ENCODE measurements at regions not wholly inside any gene's neighbourhood (a gene's known extent, or its start where the extent isn't known, plus 50 kb on each side); places are given as distances from the start of the nearest gene placed in this dataset.
A peak's percentile ranks its signal among the peaks of the same experiment; 100 is the strongest.

GRCh38 chr12:111240374-111240773 is 128.5 kb downstream of the PHETA1 start:
- DNase-seq (ENCODE audit: low read depth in 1 of 2, low spot score in 2 of 2) (no peak), FAIRE-seq (no peak)
- no peaks in the 10 kb centered on the region for H3K36me3 ChIP-seq (ENCODE audit: control insufficient read depth in 2 of 4, insufficient read depth in 4 of 4, low read length in 3 of 4)
- H4K8ac ChIP-seq (ENCODE audit: extremely low read depth, insufficient read depth, low read length) = no peak overlapping the region
- H4K91ac ChIP-seq (replicated peaks; ENCODE audit: insufficient read length, low read length) = no peak overlapping the region
- no peaks in the 10 kb centered on the region for H3K4me1 ChIP-seq (replicated peaks in 1 of 4; ENCODE audit: control insufficient read depth in 3 of 4, insufficient read depth in 4 of 4, low read length in 3 of 4)
- no peak overlapping the region for H2BK20ac ChIP-seq (ENCODE audit: low read length)
- H3K27ac ChIP-seq (ENCODE audit: low read depth, low read length) = no peak overlapping the region
- peaks cover 5 to 7% of the 10 kb centered on the region in 2 experiments; a peak in 2 of 4 replicates for H3K9me3 ChIP-seq (ENCODE audit: insufficient read depth in 2 of 2, low read depth in 1 of 2, low read length in 1 of 2)
- TF ChIP-seq BACH1 (IDR thresholded peaks at IDR 0.05; ENCODE audit: low read length) = no peak
- TF ChIP-seq YY1 (IDR thresholded peaks at IDR 0.05; ENCODE audit: low read depth, low read length) = peak; percentile 64; the same call in 1 of the 2 replicates
- TF ChIP-seq SRF (IDR thresholded peaks at IDR 0.05; ENCODE audit: low read depth, low read length) = no peak
- no peak for TF ChIP-seq RBBP5 (IDR thresholded peaks at IDR 0.05; ENCODE audit: borderline replicate concordance, low read depth, low read length)
- no peak for TF ChIP-seq JUND (IDR thresholded peaks at IDR 0.05; ENCODE audit: low read length)
- no peak for TF ChIP-seq USF2 (IDR thresholded peaks at IDR 0.05; ENCODE audit: low read length)
- no peak for TF ChIP-seq MAX (IDR thresholded peaks at IDR 0.05)
- H3K79me2 ChIP-seq (ENCODE audit: control insufficient read depth in 1 of 2, insufficient read depth in 2 of 2, low read length in 2 of 2) = no peaks in the 10 kb centered on the region
- no peak overlapping the region for H3K4ac ChIP-seq (replicated peaks; ENCODE audit: insufficient read length, low read depth, low read length)
- H3K23ac ChIP-seq (ENCODE audit: insufficient read length) = no peak overlapping the region
- no peaks in the 10 kb centered on the region; a peak in 2 of 7 replicates for H3K27me3 ChIP-seq (replicated peaks in 1 of 4; ENCODE audit: control insufficient read depth in 3 of 4, extremely low read depth in 1 of 4, insufficient read depth in 3 of 4, low read length in 3 of 4)
- H2BK15ac ChIP-seq (ENCODE audit: low read length) = no peak overlapping the region
- H2AFZ ChIP-seq (ENCODE audit: low read length) = no peak overlapping the region
- no peak overlapping the region for H2BK12ac ChIP-seq (ENCODE audit: low read depth, low read length)
- no peaks in the 10 kb centered on the region for H3K79me1 ChIP-seq (ENCODE audit: low read depth, low read length)
- 91% methylated on average over 4 of the region's 4 CpGs; no CpG with 5 or more reads in 1 of the 2 experiments for WGBS, 2 experiments (ENCODE audit: extremely low coverage in 1 of 2, insufficient coverage in 1 of 2, insufficient read length in 1 of 2, insufficient replicate concordance in 2 of 2, low coverage in 1 of 2, low lambda C conversion rate in 2 of 2, missing lambda C conversion rate in 1 of 2)
- H3K14ac ChIP-seq (ENCODE audit: insufficient read length) = no peak overlapping the region
- no peak overlapping the region for H4K5ac ChIP-seq (ENCODE audit: insufficient read length, low read depth, low read length)
- H2AK5ac ChIP-seq (ENCODE audit: low read depth, low read length) = no peak overlapping the region
- peaks cover 0 to 4% of the 10 kb centered on the region in 2 experiments for H4K20me1 ChIP-seq (replicated peaks in 1 of 2; ENCODE audit: control insufficient read depth in 1 of 2, insufficient read depth in 2 of 2, low read length in 2 of 2)
- no peak overlapping the region for H3K56ac ChIP-seq (replicated peaks; ENCODE audit: insufficient read length, low read depth, low read length)
- CTCF ChIA-PET (ENCODE audit: partially characterized antibody) = interaction anchor here (0.7 to 2.7 kb wide), 2 partner anchors 32 to 91 kb away, joined by 4 to 11 read pairs; no protein-coding TSS in a partner anchor
- no peak overlapping the region for H3K18ac ChIP-seq (ENCODE audit: extremely low read depth, low read length)
- H3K4me3 ChIP-seq (ENCODE audit: extremely low read depth in 1 of 4, insufficient read depth in 2 of 4, low read depth in 3 of 4, low read length in 4 of 4) = no peak overlapping the region
- no peak overlapping the region for H2BK5ac ChIP-seq (ENCODE audit: low read depth, low read length)
- H3K23me2 ChIP-seq (ENCODE audit: low read depth, low read length) = no peaks in the 10 kb centered on the region
- POLR2A ChIA-PET (ENCODE audit: partially characterized antibody) = interaction anchor here (1.1 kb wide), 1 partner anchor 15 kb away, joined by 3 read pairs; no protein-coding TSS in a partner anchor
- H2BK120ac ChIP-seq (replicated peaks; ENCODE audit: low read depth, low read length) = no peak overlapping the region
- H3K9ac ChIP-seq (replicated peaks in 1 of 4; ENCODE audit: extremely low read depth in 1 of 4, low read depth in 3 of 4, low read length in 3 of 4) = no peak overlapping the region
- no peak overlapping the region for H3K4me2 ChIP-seq (ENCODE audit: insufficient read depth in 1 of 2, low read depth in 2 of 2, low read length in 2 of 2)
